Lung (tissue), 11 donors: ENCODE measurements at regions not wholly inside any gene's neighbourhood (a gene's known extent, or its start where the extent isn't known, plus 50 kb on each side); places are given as distances from the start of the nearest gene placed in this dataset.

Source experiments
- ATAC-seq: fragments of 200-7000 bp; cut with Tn5 transposase; one replicate; pipeline ENCODE4 v1.9.1; 2020; ENCODE audit warnings: moderate number of reproducible peaks; ENCODE audit not compliant: insufficient read depth, low FRiP score
- DNase-seq, 3 donors: peaks; one replicate each; pipeline ENCODE4 v3.0.0-alpha.2; 2013 to 2017
- H3K27ac ChIP-seq, 2 donors: one replicate each; pipeline ENCODE4 v1.5.1; 2013; ENCODE audit warnings: mild to moderate bottlenecking in 2 of 2, moderate library complexity in 2 of 2, control low read depth in 1 of 2, inconsistent platforms in 1 of 2, low read depth in 1 of 2, low read length in 1 of 2
- H3K27me3 ChIP-seq, 3 donors: one replicate each; pipeline ENCODE4 v1.5.1; 2013; ENCODE audit warnings: low read length in 2 of 3; ENCODE audit not compliant: control insufficient read depth in 3 of 3, insufficient read depth in 3 of 3
- H3K36me3 ChIP-seq, 4 donors: one replicate each; pipeline ENCODE4 v1.5.1; 2013; ENCODE audit warnings: low read length in 4 of 4, mild to moderate bottlenecking in 1 of 4, moderate library complexity in 1 of 4; ENCODE audit not compliant: control insufficient read depth in 4 of 4, insufficient read depth in 4 of 4
- H3K4me1 ChIP-seq, 5 donors: one replicate each; pipeline ENCODE4 v1.5.1; 2013; ENCODE audit warnings: low read length in 5 of 5, mild to moderate bottlenecking in 2 of 5, moderate library complexity in 1 of 5; ENCODE audit not compliant: control insufficient read depth in 5 of 5, insufficient read depth in 5 of 5
- H3K4me3 ChIP-seq: one replicate; pipeline ENCODE4 v1.5.1; 2013; ENCODE audit warnings: mild to moderate bottlenecking, control low read depth, moderate library complexity
- H3K9ac ChIP-seq, 2 donors: one replicate each; pipeline ENCODE4 v1.5.1; 2013; ENCODE audit warnings: low read length in 2 of 2, control low read depth in 1 of 2; ENCODE audit not compliant: insufficient read depth in 1 of 2
- H3K9me3 ChIP-seq, 4 donors: one replicate each; pipeline ENCODE4 v1.5.1; 2013; ENCODE audit warnings: low read length in 3 of 4, mild to moderate bottlenecking in 1 of 4, moderate library complexity in 1 of 4; ENCODE audit not compliant: control insufficient read depth in 4 of 4, insufficient read depth in 3 of 4
- WGBS, 2 donors: extraction: QIAGEN DNeasy Blood & Tissue Kit; methylation state at CpG; one replicate each; pipeline ENCODE4 v1.1.7; 2013; 5-methylcytosine and 5-hydroxymethylcytosine counted together
- TF ChIP-seq, protein P1 (sequence below): IDR thresholded peaks from 2 replicates; pipeline ENCODE4 v1.5.1; 2012; ENCODE audit warnings: mild to moderate bottlenecking; ENCODE audit errors: control extremely low read depth, extremely low read depth
- donor health status: control.
- donor health status: control.
- donor health status: Bipolar disorder and iron deficiency.
- donor health status: healthy.
- donor health status: DM: yes; HTN: yes; CAD: no.

DNA sequence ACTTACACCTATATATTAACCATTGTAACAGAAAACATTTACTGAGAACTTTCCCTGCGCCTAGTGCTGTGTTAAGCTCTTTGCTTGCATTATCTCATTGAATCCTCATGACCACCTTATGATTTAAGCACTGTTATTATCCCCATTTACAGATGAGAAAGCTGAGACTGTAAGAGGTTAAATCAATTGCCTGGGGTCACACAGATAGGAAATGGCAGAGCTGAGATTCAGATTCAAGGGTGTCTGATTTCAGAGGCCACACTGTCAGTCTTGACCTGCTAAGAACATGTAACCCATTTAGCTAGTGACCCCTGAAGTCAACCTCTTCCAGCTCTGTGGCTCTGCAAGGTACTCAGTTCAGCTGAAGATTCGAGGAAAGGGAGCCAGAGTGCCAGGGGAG lies 143.9 kb downstream of the TLE3 start:
- Histone ChIP-seq H3K27ac (no peak overlapping the region), H3K9ac (no peak overlapping the region), H3K36me3 (no peaks in the 10 kb centered on the region), H3K9me3 (peaks cover 0 to 4% (median 0%) of the 10 kb centered on the region in 4 donors), H3K4me1 (peaks cover 0 to 1% (median 0%) of the 10 kb centered on the region in 5 donors), H3K27me3 (no peaks in the 10 kb centered on the region), H3K4me3 (no peak overlapping the region)
- TF ChIP-seq, protein P1, sequence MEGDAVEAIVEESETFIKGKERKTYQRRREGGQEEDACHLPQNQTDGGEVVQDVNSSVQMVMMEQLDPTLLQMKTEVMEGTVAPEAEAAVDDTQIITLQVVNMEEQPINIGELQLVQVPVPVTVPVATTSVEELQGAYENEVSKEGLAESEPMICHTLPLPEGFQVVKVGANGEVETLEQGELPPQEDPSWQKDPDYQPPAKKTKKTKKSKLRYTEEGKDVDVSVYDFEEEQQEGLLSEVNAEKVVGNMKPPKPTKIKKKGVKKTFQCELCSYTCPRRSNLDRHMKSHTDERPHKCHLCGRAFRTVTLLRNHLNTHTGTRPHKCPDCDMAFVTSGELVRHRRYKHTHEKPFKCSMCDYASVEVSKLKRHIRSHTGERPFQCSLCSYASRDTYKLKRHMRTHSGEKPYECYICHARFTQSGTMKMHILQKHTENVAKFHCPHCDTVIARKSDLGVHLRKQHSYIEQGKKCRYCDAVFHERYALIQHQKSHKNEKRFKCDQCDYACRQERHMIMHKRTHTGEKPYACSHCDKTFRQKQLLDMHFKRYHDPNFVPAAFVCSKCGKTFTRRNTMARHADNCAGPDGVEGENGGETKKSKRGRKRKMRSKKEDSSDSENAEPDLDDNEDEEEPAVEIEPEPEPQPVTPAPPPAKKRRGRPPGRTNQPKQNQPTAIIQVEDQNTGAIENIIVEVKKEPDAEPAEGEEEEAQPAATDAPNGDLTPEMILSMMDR = no peak
- ATAC-seq (no peak), DNase-seq (no peak)
- 82 to 84% methylated on average over 2 of the region's 2 CpGs for WGBS, 2 donors

DNA sequence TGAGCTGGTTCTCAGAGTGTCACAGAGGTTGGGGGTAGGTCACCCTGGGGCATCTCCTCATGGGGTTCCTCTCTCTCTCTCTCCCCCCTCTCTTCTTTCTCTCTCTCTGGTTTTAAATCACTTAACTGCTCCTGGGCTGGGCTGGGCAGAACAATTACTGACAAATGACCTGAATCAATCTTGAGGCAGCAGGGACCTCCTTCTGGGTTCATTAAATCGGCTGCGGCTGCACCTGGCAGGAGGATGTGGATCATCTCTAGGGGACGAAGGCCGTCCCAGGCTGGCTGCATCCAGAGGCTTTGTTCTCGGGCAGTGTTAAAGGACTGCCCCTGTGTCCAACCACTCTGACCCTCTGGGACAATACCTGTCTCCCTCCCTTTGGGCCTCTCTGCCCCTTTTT lies 143.1 kb downstream of the TLE3 start:
- DNase-seq = no peak

DNA sequence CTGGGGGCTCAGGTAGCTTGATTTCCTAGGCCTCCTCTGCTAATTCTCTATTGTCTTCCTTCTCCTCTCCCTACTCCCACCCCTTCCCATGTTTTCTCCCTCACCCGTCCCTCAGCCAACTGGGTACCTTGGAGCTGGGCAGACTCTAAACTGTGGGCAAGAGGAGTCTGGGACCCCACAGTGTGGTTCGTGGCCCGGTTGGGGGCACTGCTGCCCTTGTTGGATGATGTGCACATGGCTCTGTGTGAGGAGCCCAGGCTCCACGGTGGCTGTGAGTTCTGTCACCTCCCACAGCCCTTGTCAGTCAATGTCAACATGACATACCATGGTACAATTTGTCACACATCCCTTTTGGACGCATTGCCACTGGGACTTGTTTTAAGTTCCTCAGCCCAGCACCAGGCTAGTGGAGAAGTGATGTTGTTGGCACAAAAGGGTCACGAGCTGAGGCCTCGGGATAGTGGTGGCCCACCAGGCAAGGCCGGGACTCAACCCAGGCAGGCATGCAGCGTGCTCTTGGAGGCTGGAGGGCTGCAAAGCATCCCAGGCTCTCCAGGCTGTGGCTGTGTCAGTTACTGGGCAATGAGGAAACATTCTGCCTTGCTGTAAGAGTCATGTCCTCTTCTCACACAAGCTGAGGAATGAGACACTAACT lies 142.3 kb downstream of the TLE3 start:
- peaks cover 0 to 4% (median 0%) of the 10 kb centered on the region in 4 donors for H3K9me3 ChIP-seq
- no peak overlapping the region for H3K4me3 ChIP-seq
- ATAC-seq (no peak), DNase-seq (no peak)
- H3K27ac ChIP-seq = no peak overlapping the region
- TF ChIP-seq, protein P1 = no peak
- no peak overlapping the region for H3K9ac ChIP-seq
- WGBS, 2 donors = 80 to 85% methylated on average over 9 of the region's 9 CpGs
- no peaks in the 10 kb centered on the region for H3K27me3 ChIP-seq
- H3K4me1 ChIP-seq = peaks cover 0 to 1% (median 0%) of the 10 kb centered on the region in 5 donors
- no peaks in the 10 kb centered on the region for H3K36me3 ChIP-seq

More for the DNA sequence above, 143.1 kb downstream of the TLE3 start:
- Histone ChIP-seq H3K36me3 (no peaks in the 10 kb centered on the region), H3K27me3 (no peaks in the 10 kb centered on the region), H3K4me1 (peaks cover 0 to 1% (median 0%) of the 10 kb centered on the region in 5 donors), H3K9ac (no peak overlapping the region), H3K9me3 (peaks cover 0 to 4% (median 0%) of the 10 kb centered on the region in 4 donors), H3K4me3 (no peak overlapping the region), H3K27ac (no peak overlapping the region)
- TF ChIP-seq, protein P1 = no peak
- no peak for ATAC-seq
- 79 to 86% methylated on average over 5 of the region's 5 CpGs for WGBS, 2 donors

DNA sequence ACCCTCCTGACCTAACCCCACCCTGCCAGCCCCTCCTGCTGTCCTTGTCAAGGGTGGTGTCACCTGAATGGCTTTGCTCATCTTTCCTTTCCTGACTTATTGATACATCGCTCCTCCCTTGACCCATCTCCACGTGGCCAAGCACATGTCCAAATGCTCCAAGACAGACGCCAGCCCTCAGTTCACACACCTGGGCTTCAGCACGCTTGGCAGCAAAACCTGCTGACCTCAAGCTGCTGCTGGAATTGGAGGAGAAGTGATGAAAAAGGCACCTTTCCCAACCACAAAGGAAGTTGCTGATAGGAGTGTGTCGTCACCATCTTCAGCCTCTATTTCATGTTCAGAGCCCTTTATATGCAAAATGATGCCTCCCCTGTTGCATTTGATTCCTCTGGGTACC lies 141.3 kb downstream of the TLE3 start:
- TF ChIP-seq, protein P1 = no peak
- peaks cover 0 to 4% (median 0%) of the 10 kb centered on the region in 4 donors for H3K9me3 ChIP-seq
- H3K27me3 ChIP-seq = no peaks in the 10 kb centered on the region
- no peak overlapping the region for H3K27ac ChIP-seq
- H3K36me3 ChIP-seq = no peaks in the 10 kb centered on the region
- no peak for ATAC-seq
- peaks cover 0 to 1% (median 0%) of the 10 kb centered on the region in 5 donors for H3K4me1 ChIP-seq
- DNase-seq = no peak
- no peak overlapping the region for H3K4me3 ChIP-seq
- WGBS, 2 donors = 38 to 78% methylated on average over 5 of the region's 5 CpGs
- H3K9ac ChIP-seq = no peak overlapping the region
